Fibroblast of lung (primary cell): ENCODE measurements at regions not wholly inside any gene's neighbourhood (a gene's known extent, or its start where the extent isn't known, plus 50 kb on each side); places are given as distances from the start of the nearest gene placed in this dataset.
"Not testable (repeated sequence)": the region's sequence is repeated elsewhere in the genome, so short reads cannot be mapped to it uniquely, and the experiment has no call there.

Experiments used
- EZH2 ChIP-seq: IDR thresholded peaks from 2 replicates; pipeline ENCODE4 v1.5.1; 2012; ENCODE audit warnings: low read length, control low read depth, mild to moderate bottlenecking; ENCODE audit errors: missing control alignments
- TF ChIP-seq, protein P1 (sequence below), 2 donors: IDR thresholded peaks in 1 of 2; conservative IDR thresholded peaks in 1 of 2; 1 replicate in 1 of 2; 2 replicates in 1 of 2; pipeline ENCODE4 v1.5.1; 2011 to 2012; ENCODE audit warnings: low read length in 2 of 2, control low read depth in 1 of 2, inconsistent platforms in 1 of 2, low read depth in 1 of 2, mild to moderate bottlenecking in 1 of 2

DNA sequence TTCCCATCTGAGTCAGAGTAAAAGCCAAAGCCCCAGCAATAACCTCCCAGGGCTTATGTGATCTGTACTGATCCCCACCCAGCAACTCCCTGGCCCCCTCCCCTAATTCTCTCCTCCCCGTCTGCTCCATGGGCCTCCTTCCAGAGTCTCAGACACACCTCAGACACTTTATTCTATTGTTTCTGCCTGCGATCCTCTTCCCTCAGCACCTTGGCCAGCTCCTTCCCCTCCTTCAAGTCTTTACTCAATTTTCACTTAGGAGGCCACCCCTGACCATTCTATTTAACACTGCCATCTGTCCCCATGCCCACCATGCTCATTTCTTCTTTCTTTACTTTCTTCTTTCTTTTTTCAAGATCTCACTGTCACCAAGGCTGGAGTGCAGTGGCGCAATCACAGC is 81.0 kb upstream of the COBL start:
- TF ChIP-seq, protein P1, sequence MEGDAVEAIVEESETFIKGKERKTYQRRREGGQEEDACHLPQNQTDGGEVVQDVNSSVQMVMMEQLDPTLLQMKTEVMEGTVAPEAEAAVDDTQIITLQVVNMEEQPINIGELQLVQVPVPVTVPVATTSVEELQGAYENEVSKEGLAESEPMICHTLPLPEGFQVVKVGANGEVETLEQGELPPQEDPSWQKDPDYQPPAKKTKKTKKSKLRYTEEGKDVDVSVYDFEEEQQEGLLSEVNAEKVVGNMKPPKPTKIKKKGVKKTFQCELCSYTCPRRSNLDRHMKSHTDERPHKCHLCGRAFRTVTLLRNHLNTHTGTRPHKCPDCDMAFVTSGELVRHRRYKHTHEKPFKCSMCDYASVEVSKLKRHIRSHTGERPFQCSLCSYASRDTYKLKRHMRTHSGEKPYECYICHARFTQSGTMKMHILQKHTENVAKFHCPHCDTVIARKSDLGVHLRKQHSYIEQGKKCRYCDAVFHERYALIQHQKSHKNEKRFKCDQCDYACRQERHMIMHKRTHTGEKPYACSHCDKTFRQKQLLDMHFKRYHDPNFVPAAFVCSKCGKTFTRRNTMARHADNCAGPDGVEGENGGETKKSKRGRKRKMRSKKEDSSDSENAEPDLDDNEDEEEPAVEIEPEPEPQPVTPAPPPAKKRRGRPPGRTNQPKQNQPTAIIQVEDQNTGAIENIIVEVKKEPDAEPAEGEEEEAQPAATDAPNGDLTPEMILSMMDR (conservative IDR thresholded peaks at IDR 0.05 in 1 of 2, IDR thresholded peaks at IDR 0.05 in 1 of 2; ENCODE audit: low read depth in 1 of 2, low read length in 2 of 2): not testable (repeated sequence)
- TF ChIP-seq EZH2: not testable (repeated sequence)
